ENCODE measurements at regions not wholly inside any gene's neighbourhood (a gene's known extent, or its start where the extent isn't known, plus 50 kb on each side); places are given as distances from the start of the nearest gene placed in this dataset.

DNA sequence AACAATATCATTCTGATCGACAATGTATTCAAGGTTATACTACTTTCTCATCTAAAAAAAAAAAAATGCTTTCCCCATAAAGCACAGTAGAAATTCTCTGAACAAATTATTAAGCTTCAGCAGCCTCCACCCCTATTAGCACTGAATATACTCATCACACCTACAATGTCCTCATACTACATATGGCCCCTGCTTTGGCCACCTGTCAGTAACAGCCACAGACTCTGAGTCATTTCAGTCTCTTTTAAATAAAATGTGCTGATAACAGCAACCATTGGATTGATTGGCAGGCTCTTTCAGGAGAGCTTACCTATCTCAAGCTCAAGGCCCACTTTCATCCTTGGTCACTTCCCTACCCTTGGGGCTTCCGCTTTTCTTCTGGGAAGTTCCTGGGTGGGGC is 236.7 kb downstream of the TMX3 start:
- TF ChIP-seq, protein P1, sequence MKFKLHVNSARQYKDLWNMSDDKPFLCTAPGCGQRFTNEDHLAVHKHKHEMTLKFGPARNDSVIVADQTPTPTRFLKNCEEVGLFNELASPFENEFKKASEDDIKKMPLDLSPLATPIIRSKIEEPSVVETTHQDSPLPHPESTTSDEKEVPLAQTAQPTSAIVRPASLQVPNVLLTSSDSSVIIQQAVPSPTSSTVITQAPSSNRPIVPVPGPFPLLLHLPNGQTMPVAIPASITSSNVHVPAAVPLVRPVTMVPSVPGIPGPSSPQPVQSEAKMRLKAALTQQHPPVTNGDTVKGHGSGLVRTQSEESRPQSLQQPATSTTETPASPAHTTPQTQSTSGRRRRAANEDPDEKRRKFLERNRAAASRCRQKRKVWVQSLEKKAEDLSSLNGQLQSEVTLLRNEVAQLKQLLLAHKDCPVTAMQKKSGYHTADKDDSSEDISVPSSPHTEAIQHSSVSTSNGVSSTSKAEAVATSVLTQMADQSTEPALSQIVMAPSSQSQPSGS (IDR thresholded peaks at IDR 0.05; ENCODE audit: low read length), result no peak
- TF ChIP-seq POLR2AphosphoS5 (IDR thresholded peaks at IDR 0.05; ENCODE audit: low read depth, low read length), result no peak
- TF ChIP-seq, protein P2, sequence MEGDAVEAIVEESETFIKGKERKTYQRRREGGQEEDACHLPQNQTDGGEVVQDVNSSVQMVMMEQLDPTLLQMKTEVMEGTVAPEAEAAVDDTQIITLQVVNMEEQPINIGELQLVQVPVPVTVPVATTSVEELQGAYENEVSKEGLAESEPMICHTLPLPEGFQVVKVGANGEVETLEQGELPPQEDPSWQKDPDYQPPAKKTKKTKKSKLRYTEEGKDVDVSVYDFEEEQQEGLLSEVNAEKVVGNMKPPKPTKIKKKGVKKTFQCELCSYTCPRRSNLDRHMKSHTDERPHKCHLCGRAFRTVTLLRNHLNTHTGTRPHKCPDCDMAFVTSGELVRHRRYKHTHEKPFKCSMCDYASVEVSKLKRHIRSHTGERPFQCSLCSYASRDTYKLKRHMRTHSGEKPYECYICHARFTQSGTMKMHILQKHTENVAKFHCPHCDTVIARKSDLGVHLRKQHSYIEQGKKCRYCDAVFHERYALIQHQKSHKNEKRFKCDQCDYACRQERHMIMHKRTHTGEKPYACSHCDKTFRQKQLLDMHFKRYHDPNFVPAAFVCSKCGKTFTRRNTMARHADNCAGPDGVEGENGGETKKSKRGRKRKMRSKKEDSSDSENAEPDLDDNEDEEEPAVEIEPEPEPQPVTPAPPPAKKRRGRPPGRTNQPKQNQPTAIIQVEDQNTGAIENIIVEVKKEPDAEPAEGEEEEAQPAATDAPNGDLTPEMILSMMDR (IDR thresholded peaks at IDR 0.05; ENCODE audit: control extremely low read depth in 1 of 3, insufficient read depth in 1 of 3, low read depth in 1 of 3, low read length in 3 of 3), result no peak
- TF ChIP-seq, protein P3, sequence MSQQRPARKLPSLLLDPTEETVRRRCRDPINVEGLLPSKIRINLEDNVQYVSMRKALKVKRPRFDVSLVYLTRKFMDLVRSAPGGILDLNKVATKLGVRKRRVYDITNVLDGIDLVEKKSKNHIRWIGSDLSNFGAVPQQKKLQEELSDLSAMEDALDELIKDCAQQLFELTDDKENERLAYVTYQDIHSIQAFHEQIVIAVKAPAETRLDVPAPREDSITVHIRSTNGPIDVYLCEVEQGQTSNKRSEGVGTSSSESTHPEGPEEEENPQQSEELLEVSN (IDR thresholded peaks at IDR 0.05), result no peak
- TF ChIP-seq HDAC6 (IDR thresholded peaks at IDR 0.05; ENCODE audit: low read depth, low read length), result no peak
- no peak for TF ChIP-seq EP300 (IDR thresholded peaks at IDR 0.05; ENCODE audit: borderline replicate concordance in 1 of 2, low read depth in 2 of 2, low read length in 2 of 2)
- no peak for TF ChIP-seq RFX5 (IDR thresholded peaks at IDR 0.05; ENCODE audit: borderline replicate concordance, low read depth, low read length)
- TF ChIP-seq CREB1 (IDR thresholded peaks at IDR 0.05), result no peak
- no peak for TF ChIP-seq POLR2A (IDR thresholded peaks at IDR 0.05; ENCODE audit: control extremely low read depth in 1 of 2, low read depth in 2 of 2, low read length in 2 of 2)
- no peak for TF ChIP-seq RXRA (IDR thresholded peaks at IDR 0.05; ENCODE audit: insufficient read depth, low read depth, low read length)
